OCI-LY3 (cell line): ENCODE measurements at regions not wholly inside any gene's neighbourhood (a gene's known extent, or its start where the extent isn't known, plus 50 kb on each side); places are given as distances from the start of the nearest gene placed in this dataset.

Experiments
- H2AFZ ChIP-seq: fragments of 200-600, 300-600 bp; shearing (Covaris generic); 2 replicates; pipeline ENCODE4 v1.6.0; 2014; ENCODE audit warnings: antibody characterized with exemption, low read depth, low read length
- H3K27ac ChIP-seq: fragments of 200-600, 300-600 bp; sonication (generic); 2 replicates; pipeline ENCODE4 v1.5.1; 2014; ENCODE audit warnings: mild to moderate bottlenecking, low read length, moderate library complexity, mixed read lengths
- H3K27me3 ChIP-seq: fragments of 200-600, 300-600 bp; sonication (generic); 2 replicates; pipeline ENCODE4 v1.6.1; 2014; ENCODE audit warnings: low read depth, low read length, mixed read lengths
- H3K36me3 ChIP-seq: fragments of 200-600, 300-600 bp; sonication (generic); replicated peaks from 2 replicates; pipeline ENCODE3; 2014; ENCODE audit warnings: low read depth, low read length, mixed read lengths
- H3K4me1 ChIP-seq: fragments of 300-600, 200-600 bp; sonication (generic); 2 replicates; pipeline ENCODE4 v1.6.1; 2014; ENCODE audit warnings: low read length, mixed read lengths
- H3K4me2 ChIP-seq: fragments of 200-600, 300-600 bp; sonication (generic); 2 replicates; pipeline ENCODE4 v1.6.1; 2014; ENCODE audit warnings: low read length, mixed read lengths
- H3K4me3 ChIP-seq: fragments of 300-600, 200-600 bp; sonication (generic); 2 replicates; pipeline ENCODE4 v1.5.1; 2014; ENCODE audit warnings: antibody characterized with exemption, mild to moderate bottlenecking, low read length, moderate library complexity
- H3K79me2 ChIP-seq: fragments of 300-600, 200-600 bp; shearing (Covaris generic); 2 replicates; pipeline ENCODE4 v1.6.1; 2014; ENCODE audit warnings: mild to moderate bottlenecking, low read length, mixed read lengths
- H3K9ac ChIP-seq: fragments of 300-600, 200-600 bp; shearing (Covaris generic); 2 replicates; pipeline ENCODE4 v1.6.0; 2014; ENCODE audit warnings: mild to moderate bottlenecking, low read length, moderate library complexity
- H3K9me3 ChIP-seq: fragments of 200-600, 300-600 bp; shearing (Covaris generic); 2 replicates; pipeline ENCODE4 v1.6.1; 2014; ENCODE audit warnings: low read length, mixed read lengths; ENCODE audit not compliant: insufficient read depth
- H4K20me1 ChIP-seq: fragments of 200-600, 300-600 bp; sonication (generic); 2 replicates; pipeline ENCODE4 v1.6.1; 2016; ENCODE audit warnings: low read length, mixed read lengths; ENCODE audit not compliant: insufficient read depth
- CTCF ChIP-seq: fragments of 200-600, 300-600 bp; sonication (generic); IDR thresholded peaks from 2 replicates; pipeline ENCODE4 v1.5.1; 2014; ENCODE audit warnings: antibody characterized with exemption, low read length, low read depth
- EZH2phosphoT487 ChIP-seq: fragments of 200-600 bp; shearing (Covaris generic); IDR thresholded peaks from 2 replicates; pipeline ENCODE4 v1.6.1; 2018; ENCODE audit warnings: antibody characterized with exemption, mixed run types, low read depth

- TF ChIP-seq EZH2phosphoT487 = no peak
- no peak overlapping the region for H2AFZ ChIP-seq
- no peaks in the 10 kb centered on the region for H3K27me3 ChIP-seq
- no peaks in the 10 kb centered on the region for H3K79me2 ChIP-seq
- no peaks in the 10 kb centered on the region for H3K4me1 ChIP-seq
- no peak overlapping the region for H3K27ac ChIP-seq
- no peaks in the 10 kb centered on the region for H3K36me3 ChIP-seq
- no peak overlapping the region for H3K9ac ChIP-seq
- H3K4me2 ChIP-seq = no peak overlapping the region
- no peaks in the 10 kb centered on the region for H4K20me1 ChIP-seq
- no peak overlapping the region for H3K4me3 ChIP-seq
- no peaks in the 10 kb centered on the region for H3K9me3 ChIP-seq
Observed at GRCh38 chrX:107396235-107396634, 53.2 kb upstream of the FRMPD3 start.

- Histone ChIP-seq H3K4me3 (no peak overlapping the region), H3K36me3 (no peaks in the 10 kb centered on the region), H3K27me3 (no peaks in the 10 kb centered on the region), H3K79me2 (no peaks in the 10 kb centered on the region), H2AFZ (no peak overlapping the region), H3K4me2 (no peak overlapping the region), H3K27ac (no peak overlapping the region), H3K4me1 (no peaks in the 10 kb centered on the region), H3K9me3 (no peaks in the 10 kb centered on the region), H4K20me1 (no peaks in the 10 kb centered on the region), H3K9ac (no peak overlapping the region)
- no peak for TF ChIP-seq CTCF
- no peak for TF ChIP-seq EZH2phosphoT487
Observed at GRCh38 chrX:107396783-107397182, 52.7 kb upstream of the FRMPD3 start.

- no peaks in the 10 kb centered on the region for H3K4me1 ChIP-seq
- H4K20me1 ChIP-seq = no peaks in the 10 kb centered on the region
- H3K36me3 ChIP-seq = no peaks in the 10 kb centered on the region
- H3K27ac ChIP-seq = no peak overlapping the region
- H3K4me3 ChIP-seq = no peak overlapping the region
- no peak overlapping the region for H3K9ac ChIP-seq
- H3K27me3 ChIP-seq = no peaks in the 10 kb centered on the region
- no peak overlapping the region for H3K4me2 ChIP-seq
- H3K79me2 ChIP-seq = no peaks in the 10 kb centered on the region
- H2AFZ ChIP-seq = no peak overlapping the region
- no peak for TF ChIP-seq EZH2phosphoT487
- no peak for TF ChIP-seq CTCF
- no peaks in the 10 kb centered on the region for H3K9me3 ChIP-seq
Observed at GRCh38 chrX:107398115-107398514, 51.3 kb upstream of the FRMPD3 start.
